ENCODE measurements at regions not wholly inside any gene's neighbourhood (a gene's known extent, or its start where the extent isn't known, plus 50 kb on each side); places are given as distances from the start of the nearest gene placed in this dataset.

DNA sequence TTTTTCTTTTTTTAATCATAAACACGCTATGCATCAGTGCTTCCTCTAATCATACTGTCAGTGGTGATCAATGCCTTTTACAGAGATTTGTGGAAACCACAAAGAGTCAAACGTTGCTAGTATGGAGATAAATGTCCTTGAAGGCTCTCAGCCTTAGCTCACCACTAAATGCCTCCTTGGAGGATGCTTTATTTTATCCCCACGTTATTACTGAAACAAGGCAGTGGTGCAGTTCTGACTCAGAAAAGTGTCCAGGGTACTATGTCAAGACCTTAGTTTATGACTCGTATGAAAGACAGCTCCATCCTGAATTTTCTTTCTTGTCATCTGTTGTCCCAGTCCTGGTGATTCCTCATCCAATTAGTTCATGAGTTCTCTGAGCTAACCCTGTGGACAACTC is 1146.7 kb downstream of the IGSF11 start:
- DNase-seq (ENCODE audit: low spot score), result no peak
- Histone ChIP-seq H3K36me3 (no peaks in the 10 kb centered on the region), H3K4me1 (replicated peaks) (no peaks in the 10 kb centered on the region), H3K9me3 (no peaks in the 10 kb centered on the region), H3K27ac (no peak overlapping the region), H3K4me3 (no peak overlapping the region), H3K27me3 (replicated peaks; ENCODE audit: insufficient read depth) (no peaks in the 10 kb centered on the region)
- no peak for TF ChIP-seq CTCF (IDR thresholded peaks at IDR 0.05)
- no peak for TF ChIP-seq POLR2A (IDR thresholded peaks at IDR 0.05)
- TF ChIP-seq POLR2AphosphoS5 (IDR thresholded peaks at IDR 0.05), result no peak
- intact Hi-C loops (cut with DNase I), result no loop called here
- WGBS, result 68% methylated on average over 4 of the region's 4 CpGs

GRCh38 chr3:117892431-117892841 is 1142.2 kb downstream of the IGSF11 start:
- 53% methylated on average over 3 of the region's 3 CpGs for WGBS
- H3K4me1 ChIP-seq (replicated peaks), result no peaks in the 10 kb centered on the region
- H3K27me3 ChIP-seq (replicated peaks; ENCODE audit: insufficient read depth), result no peaks in the 10 kb centered on the region
- H3K4me3 ChIP-seq, result no peak overlapping the region
- no peaks in the 10 kb centered on the region for H3K9me3 ChIP-seq
- H3K27ac ChIP-seq, result no peak overlapping the region
- no peaks in the 10 kb centered on the region for H3K36me3 ChIP-seq
- DNase-seq (ENCODE audit: low spot score), result no peak
- TF ChIP-seq CTCF (IDR thresholded peaks at IDR 0.05) (no peak), POLR2A (IDR thresholded peaks at IDR 0.05) (no peak), POLR2AphosphoS5 (IDR thresholded peaks at IDR 0.05) (no peak)
- intact Hi-C loops (cut with DNase I), result no loop called here

- H3K9me3 ChIP-seq, result no peaks in the 10 kb centered on the region
- H3K36me3 ChIP-seq, result no peaks in the 10 kb centered on the region
- no peak for TF ChIP-seq POLR2A (IDR thresholded peaks at IDR 0.05)
- TF ChIP-seq POLR2AphosphoS5 (IDR thresholded peaks at IDR 0.05), result no peak
- TF ChIP-seq CTCF (IDR thresholded peaks at IDR 0.05), result no peak
- intact Hi-C loops (cut with DNase I), result no loop called here
- H3K4me3 ChIP-seq, result no peak overlapping the region
- H3K27me3 ChIP-seq (replicated peaks; ENCODE audit: insufficient read depth), result no peaks in the 10 kb centered on the region
- no peaks in the 10 kb centered on the region for H3K4me1 ChIP-seq (replicated peaks)
- DNase-seq (ENCODE audit: low spot score), result no peak
- H3K27ac ChIP-seq, result no peak overlapping the region
Measured at GRCh38 chr3:117893001-117893400, 1141.6 kb downstream of the IGSF11 start.

DNA sequence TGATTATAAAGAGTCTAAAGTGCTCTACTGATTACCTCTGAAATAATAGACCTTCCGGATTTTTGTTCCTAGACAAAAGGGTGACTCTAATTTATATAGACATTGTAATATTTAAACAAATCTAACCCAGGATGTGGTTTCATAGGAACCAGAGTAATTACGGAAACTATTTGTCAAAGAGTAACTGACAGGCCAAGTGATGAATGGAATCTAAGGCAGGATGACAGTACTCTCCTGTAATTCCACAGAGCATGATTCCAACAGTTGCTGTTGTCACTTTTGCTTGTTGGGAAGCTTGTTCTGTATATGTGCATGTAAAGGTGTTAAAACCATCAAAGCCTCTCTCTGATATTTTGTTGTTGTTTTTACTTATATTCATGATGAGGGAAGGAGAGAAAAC is 1141.0 kb downstream of the IGSF11 start:
- no peaks in the 10 kb centered on the region for H3K36me3 ChIP-seq
- no peaks in the 10 kb centered on the region for H3K4me1 ChIP-seq (replicated peaks)
- no peak for TF ChIP-seq POLR2A (IDR thresholded peaks at IDR 0.05)
- no peak for TF ChIP-seq POLR2AphosphoS5 (IDR thresholded peaks at IDR 0.05)
- TF ChIP-seq CTCF (IDR thresholded peaks at IDR 0.05), result no peak
- H3K9me3 ChIP-seq, result no peaks in the 10 kb centered on the region
- no peak overlapping the region for H3K27ac ChIP-seq
- 47% methylated on average over 2 of the region's 2 CpGs for WGBS
- no peak overlapping the region for H3K4me3 ChIP-seq
- intact Hi-C loops (cut with DNase I), result no loop called here
- no peak for DNase-seq (ENCODE audit: low spot score)
- H3K27me3 ChIP-seq (replicated peaks; ENCODE audit: insufficient read depth), result no peaks in the 10 kb centered on the region

- Histone ChIP-seq H3K27me3 (replicated peaks; ENCODE audit: insufficient read depth) (no peaks in the 10 kb centered on the region), H3K36me3 (no peaks in the 10 kb centered on the region), H3K4me1 (replicated peaks) (no peaks in the 10 kb centered on the region), H3K9me3 (no peaks in the 10 kb centered on the region), H3K27ac (no peak overlapping the region), H3K4me3 (no peak overlapping the region)
- intact Hi-C loops (cut with DNase I), result no loop called here
- no peak for TF ChIP-seq POLR2AphosphoS5 (IDR thresholded peaks at IDR 0.05)
- TF ChIP-seq POLR2A (IDR thresholded peaks at IDR 0.05), result no peak
- no peak for TF ChIP-seq CTCF (IDR thresholded peaks at IDR 0.05)
- WGBS, result 66% methylated on average over 6 of the region's 6 CpGs
- no peak for DNase-seq (ENCODE audit: low spot score)
Measured at GRCh38 chr3:117898722-117899522, 1135.7 kb downstream of the IGSF11 start.

Data from prostate gland (tissue), 2 donors.